ENCODE measurements at regions not wholly inside any gene's neighbourhood (a gene's known extent, or its start where the extent isn't known, plus 50 kb on each side); places are given as distances from the start of the nearest gene placed in this dataset.
A peak's percentile ranks its signal among the peaks of the same experiment; 100 is the strongest.

- ATAC-seq = peak; percentile 78 to 83
- intact Hi-C loops (cut with DNase I; ENCODE audit: low total_unique reads) = no loop called here
Measured at GRCh38 chr7:46229409-46229808, 308.3 kb upstream of the IGFBP3 start.

GRCh38 chr7:46226860-46227259 is 305.8 kb upstream of the IGFBP3 start:
- TF ChIP-seq POLR2A (IDR thresholded peaks at IDR 0.05) (no peak), CTCF (IDR thresholded peaks at IDR 0.05 in 4 of 5, conservative IDR thresholded peaks at IDR 0.05 in 1 of 5) (no peak)
- Histone ChIP-seq H3K9me3 (no peaks in the 10 kb centered on the region), H3K36me3 (no peaks in the 10 kb centered on the region), H3K27ac (no peak overlapping the region), H3K27me3 (no peaks in the 10 kb centered on the region), H3K4me1 (no peaks in the 10 kb centered on the region), H3K4me3 (no peak overlapping the region)
- no peak for ATAC-seq
- intact Hi-C loops (cut with DNase I; ENCODE audit: low total_unique reads) = no loop called here
- in situ Hi-C loops (cut with MboI; ENCODE audit: low sequenced_read_pairs in 4 of 4) = no loop called here
- DNase-seq = no peak

More at GRCh38 chr7:46229409-46229808, 308.3 kb upstream of the IGFBP3 start:
- in situ Hi-C loops (cut with MboI; ENCODE audit: low sequenced_read_pairs in 4 of 4) = no loop called here
- Histone ChIP-seq H3K36me3 (no peaks in the 10 kb centered on the region), H3K4me1 (no peaks in the 10 kb centered on the region), H3K27me3 (no peaks in the 10 kb centered on the region), H3K9me3 (no peaks in the 10 kb centered on the region), H3K27ac (no peak overlapping the region), H3K4me3 (no peak overlapping the region)
- TF ChIP-seq POLR2A (IDR thresholded peaks at IDR 0.05) = no peak
- no peak for TF ChIP-seq CTCF (IDR thresholded peaks at IDR 0.05 in 4 of 5, conservative IDR thresholded peaks at IDR 0.05 in 1 of 5)
- peak in 1 of 2 donors; percentile 15 for DNase-seq

- Histone ChIP-seq H3K27ac (no peak overlapping the region), H3K27me3 (no peaks in the 10 kb centered on the region), H3K4me3 (no peak overlapping the region), H3K36me3 (no peaks in the 10 kb centered on the region), H3K9me3 (no peaks in the 10 kb centered on the region), H3K4me1 (no peaks in the 10 kb centered on the region)
- no peak for TF ChIP-seq CTCF (IDR thresholded peaks at IDR 0.05 in 4 of 5, conservative IDR thresholded peaks at IDR 0.05 in 1 of 5)
- TF ChIP-seq POLR2A (IDR thresholded peaks at IDR 0.05) = no peak
- ATAC-seq = no peak
- no peak for DNase-seq
- intact Hi-C loops (cut with DNase I; ENCODE audit: low total_unique reads) = no loop called here
- in situ Hi-C loops (cut with MboI; ENCODE audit: low sequenced_read_pairs in 4 of 4) = no loop called here
Measured at GRCh38 chr7:46224363-46224762, 303.3 kb upstream of the IGFBP3 start.

- no peak for DNase-seq
- no peaks in the 10 kb centered on the region for H3K27me3 ChIP-seq
- no peak for ATAC-seq
- H3K4me1 ChIP-seq = no peaks in the 10 kb centered on the region
- no peaks in the 10 kb centered on the region for H3K9me3 ChIP-seq
- intact Hi-C loops (cut with DNase I; ENCODE audit: low total_unique reads) = no loop called here
- in situ Hi-C loops (cut with MboI; ENCODE audit: low sequenced_read_pairs in 4 of 4) = no loop called here
- no peaks in the 10 kb centered on the region for H3K36me3 ChIP-seq
- no peak overlapping the region for H3K4me3 ChIP-seq
- TF ChIP-seq CTCF (IDR thresholded peaks at IDR 0.05 in 4 of 5, conservative IDR thresholded peaks at IDR 0.05 in 1 of 5) (no peak), POLR2A (IDR thresholded peaks at IDR 0.05) (no peak)
- no peak overlapping the region for H3K27ac ChIP-seq
Measured at GRCh38 chr7:46220066-46220630, 299.1 kb upstream of the IGFBP3 start.
